ENCODE measurements at regions not wholly inside any gene's neighbourhood (a gene's known extent, or its start where the extent isn't known, plus 50 kb on each side); places are given as distances from the start of the nearest gene placed in this dataset.

- no peak for DNase-seq (ENCODE audit: low read depth)
Observed at GRCh38 chr21:38196036-38196435, 60.8 kb upstream of the KCNJ15 start.

- no peak for DNase-seq (ENCODE audit: low read depth)
Observed at GRCh38 chr21:38202811-38203210, 54.0 kb upstream of the KCNJ15 start.

- no peak for DNase-seq (ENCODE audit: low read depth)
Observed at GRCh38 chr21:38203229-38203628, 53.6 kb upstream of the KCNJ15 start.

GRCh38 chr21:38205940-38206339 lies 50.9 kb upstream of the KCNJ15 start:
- DNase-seq (ENCODE audit: low read depth) = no peak

- no peak for DNase-seq (ENCODE audit: low read depth)
Observed at GRCh38 chr21:38206646-38207045, 50.1 kb upstream of the KCNJ15 start.
